Tibial nerve (tissue), 4 donors: ENCODE measurements at regions not wholly inside any gene's neighbourhood (a gene's known extent, or its start where the extent isn't known, plus 50 kb on each side); places are given as distances from the start of the nearest gene placed in this dataset.

Experiments
- DNase-seq, 2 donors: peaks; one replicate each; pipeline ENCODE4 v3.0.0-alpha.2; 2019; ENCODE audit warnings: low spot score in 2 of 2
- H3K27ac ChIP-seq, 4 donors: fragments of 200-600 bp; sonication (generic) in 3 of 4; one replicate each; pipeline ENCODE4 v1.5.1; 2017 to 2019; ENCODE audit warnings: mild to moderate bottlenecking in 1 of 4
- H3K27me3 ChIP-seq, 2 donors: fragments of 200-600 bp; sonication (generic) in 1 of 2; one replicate each; pipeline versions ENCODE4 v1.5.1 to v1.6.0; 2017 to 2019
- H3K36me3 ChIP-seq, 3 donors: fragments of 200-600 bp; sonication (generic); one replicate each; pipeline ENCODE4 v1.5.1; 2018 to 2019
- H3K4me1 ChIP-seq, 4 donors: fragments of 200-600 bp; sonication (generic) in 3 of 4; one replicate each; pipeline ENCODE4 v1.5.1; 2017 to 2019
- H3K4me3 ChIP-seq, 4 donors: fragments of 200-600 bp; sonication (generic) in 3 of 4; one replicate each; pipeline ENCODE4 v1.5.1; 2017 to 2019; ENCODE audit warnings: mild to moderate bottlenecking in 1 of 4, moderate library complexity in 1 of 4
- H3K9me3 ChIP-seq, 4 donors: fragments of 200-600 bp; sonication (generic) in 3 of 4; one replicate each; pipeline ENCODE4 v1.5.1; 2017 to 2019
- CTCF ChIP-seq, 5 experiments: fragments of 200-600 bp in 3 of 5; fragments of 450-650 bp in 2 of 5; sonication (generic) in 3 of 5; IDR thresholded peaks; one replicate each; pipeline ENCODE4 v1.5.1; 2016 to 2019; ENCODE audit warnings: antibody characterized with exemption in 5 of 5, mild to moderate bottlenecking in 3 of 5, moderate library complexity in 2 of 5
- EP300 ChIP-seq, 2 donors: sonication (generic); formaldehyde crosslinking; IDR thresholded peaks; one replicate each; pipeline ENCODE4 v1.6.1; 2017; ENCODE audit warnings: antibody characterized with exemption in 2 of 2, mild to moderate bottlenecking in 1 of 2
- POLR2A ChIP-seq, 2 donors: fragments of 450-650 bp; IDR thresholded peaks; one replicate each; pipeline ENCODE4 v1.6.1; 2017; ENCODE audit warnings: antibody characterized with exemption in 2 of 2, mild to moderate bottlenecking in 2 of 2, moderate library complexity in 2 of 2
- WGBS, 2 donors: methylation state at CpG; one replicate each; pipeline ENCODE4 v1.1.5; 2018; 5-methylcytosine and 5-hydroxymethylcytosine counted together

- no peaks in the 10 kb centered on the region for H3K27me3 ChIP-seq
- 64 to 70% methylated on average over 6 of the region's 6 CpGs for WGBS, 2 donors
- no peak for DNase-seq
- H3K4me3 ChIP-seq: no peak overlapping the region
- TF ChIP-seq EP300 (IDR thresholded peaks at IDR 0.05) (no peak), POLR2A (IDR thresholded peaks at IDR 0.05) (no peak), CTCF (IDR thresholded peaks at IDR 0.05) (no peak)
- H3K9me3 ChIP-seq: no peaks in the 10 kb centered on the region
- no peaks in the 10 kb centered on the region for H3K36me3 ChIP-seq
- H3K4me1 ChIP-seq: no peaks in the 10 kb centered on the region
- H3K27ac ChIP-seq: no peak overlapping the region
These were observed 276.0 kb downstream of the TENT4A start for GRCh38 chr5:6989230-6989629.

DNA sequence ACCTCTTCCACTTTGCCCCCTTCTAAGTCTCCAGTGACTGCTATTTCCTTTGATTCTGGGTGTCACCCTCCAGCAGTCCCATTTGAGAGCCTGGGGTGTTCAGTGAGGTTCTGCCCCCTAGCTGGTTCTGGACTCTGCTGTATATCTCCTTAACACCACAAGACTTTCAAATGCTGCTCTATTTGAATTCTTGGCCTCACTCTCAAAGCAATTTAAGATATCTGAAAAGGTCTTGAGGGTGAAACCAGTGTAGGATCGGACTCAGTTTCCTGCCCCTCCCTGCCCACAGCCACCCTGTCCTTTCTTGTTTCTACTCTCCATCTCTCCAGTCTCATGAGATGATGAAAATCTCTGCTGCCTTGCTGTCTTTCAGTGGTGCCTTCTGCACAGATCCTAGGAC, 280.9 kb downstream of the TENT4A start:
- DNase-seq: no peak
- H3K27me3 ChIP-seq: no peaks in the 10 kb centered on the region
- H3K27ac ChIP-seq: no peak overlapping the region
- TF ChIP-seq POLR2A (IDR thresholded peaks at IDR 0.05) (no peak), CTCF (IDR thresholded peaks at IDR 0.05) (no peak), EP300 (IDR thresholded peaks at IDR 0.05) (no peak)
- no peaks in the 10 kb centered on the region for H3K4me1 ChIP-seq
- H3K9me3 ChIP-seq: peaks cover 0 to 18% (median 0%) of the 10 kb centered on the region in 4 donors
- no peak overlapping the region for H3K4me3 ChIP-seq
- WGBS, 2 donors: 84 to 89% methylated on average over 1 of the region's 1 CpG
- H3K36me3 ChIP-seq: no peaks in the 10 kb centered on the region

- no peaks in the 10 kb centered on the region for H3K36me3 ChIP-seq
- H3K4me1 ChIP-seq: no peaks in the 10 kb centered on the region
- no peaks in the 10 kb centered on the region for H3K27me3 ChIP-seq
- peaks cover 0 to 18% (median 0%) of the 10 kb centered on the region in 4 donors for H3K9me3 ChIP-seq
- 63 to 64% methylated on average over 2 of the region's 2 CpGs for WGBS, 2 donors
- TF ChIP-seq CTCF (IDR thresholded peaks at IDR 0.05) (no peak), POLR2A (IDR thresholded peaks at IDR 0.05) (no peak), EP300 (IDR thresholded peaks at IDR 0.05) (no peak)
- no peak overlapping the region for H3K4me3 ChIP-seq
- H3K27ac ChIP-seq: no peak overlapping the region
- DNase-seq: no peak
These were observed 281.9 kb downstream of the TENT4A start for GRCh38 chr5:6995115-6995514.

DNA sequence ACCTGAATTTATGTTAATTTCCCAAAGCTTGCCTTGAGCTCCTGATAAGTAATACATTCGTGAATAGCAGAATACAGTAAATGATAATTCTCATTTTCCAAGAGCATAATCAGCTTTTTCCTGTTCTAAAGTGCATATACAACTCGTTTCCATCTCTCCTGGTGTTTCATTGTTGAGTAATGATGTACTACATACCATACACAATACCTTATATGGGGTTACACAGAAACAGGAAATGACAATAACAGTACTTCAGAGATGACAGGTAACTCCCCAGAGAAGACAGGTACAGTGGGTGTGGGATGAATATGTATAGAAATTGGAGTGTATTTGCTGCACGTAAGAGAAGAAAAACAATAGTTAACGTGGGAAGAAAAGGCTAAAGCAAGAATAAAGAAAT, 287.1 kb downstream of the TENT4A start:
- Histone ChIP-seq H3K4me3 (no peak overlapping the region), H3K27me3 (no peaks in the 10 kb centered on the region), H3K9me3 (peaks cover 0 to 18% (median 0%) of the 10 kb centered on the region in 4 donors), H3K4me1 (no peaks in the 10 kb centered on the region), H3K27ac (no peak overlapping the region), H3K36me3 (no peaks in the 10 kb centered on the region)
- TF ChIP-seq POLR2A (IDR thresholded peaks at IDR 0.05) (no peak), CTCF (IDR thresholded peaks at IDR 0.05) (no peak), EP300 (IDR thresholded peaks at IDR 0.05) (no peak)
- no peak for DNase-seq
- 46 to 50% methylated on average over 4 of the region's 4 CpGs for WGBS, 2 donors

DNA sequence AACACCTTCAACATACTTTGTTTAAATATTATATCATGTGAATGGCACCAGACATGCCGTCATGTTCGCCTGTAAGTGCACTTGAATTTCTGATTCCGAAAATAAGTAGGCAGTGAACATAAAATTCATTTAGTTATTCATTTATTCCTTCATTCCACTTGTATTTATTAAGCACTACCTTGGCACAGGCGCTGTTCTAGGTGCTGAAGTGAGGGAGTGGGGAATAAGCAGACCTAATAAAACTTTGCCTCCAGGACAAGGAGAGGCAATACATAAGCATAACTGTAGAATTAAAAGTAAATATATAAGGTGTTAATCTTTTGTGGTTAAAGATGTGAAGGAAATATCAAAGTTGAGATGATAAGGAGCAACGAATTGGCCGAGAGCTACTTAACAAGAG, 297.4 kb downstream of the TENT4A start:
- H3K9me3 ChIP-seq: no peaks in the 10 kb centered on the region
- H3K4me3 ChIP-seq: no peak overlapping the region
- no peak overlapping the region for H3K27ac ChIP-seq
- no peaks in the 10 kb centered on the region for H3K27me3 ChIP-seq
- no peak for TF ChIP-seq POLR2A (IDR thresholded peaks at IDR 0.05)
- no peak for TF ChIP-seq EP300 (IDR thresholded peaks at IDR 0.05)
- TF ChIP-seq CTCF (IDR thresholded peaks at IDR 0.05): no peak
- WGBS, 2 donors: 53 to 62% methylated on average over 6 of the region's 6 CpGs
- DNase-seq: no peak
- no peaks in the 10 kb centered on the region for H3K36me3 ChIP-seq
- H3K4me1 ChIP-seq: no peaks in the 10 kb centered on the region
